Natural killer cell (primary cell): ENCODE measurements at regions not wholly inside any gene's neighbourhood (a gene's known extent, or its start where the extent isn't known, plus 50 kb on each side); places are given as distances from the start of the nearest gene placed in this dataset.

Experiments
- ATAC-seq, 3 donors: fragments of 150-1000 bp in 2 of 3; fragments of 200-7000 bp in 1 of 3; cut with Tn5 transposase; 1 replicate in 1 of 3; 2 replicates in 2 of 3; pipeline ENCODE4 v1.10.0; 2021; ENCODE audit warnings: mild to moderate bottlenecking in 2 of 3, moderate library complexity in 2 of 3
- DNase-seq, 2 donors: peaks; one replicate each; pipeline versions ENCODE4 v3.0.0 to v3.0.0-alpha.2; 2013 to 2021; ENCODE audit warnings: mixed read lengths in 1 of 2
- H3K27ac ChIP-seq: one replicate; pipeline ENCODE4 v1.5.1; 2013; ENCODE audit warnings: mild to moderate bottlenecking, low read length
- H3K27me3 ChIP-seq: one replicate; pipeline ENCODE4 v1.6.1; 2013; ENCODE audit warnings: low read length; ENCODE audit not compliant: control insufficient read depth, insufficient read depth
- H3K36me3 ChIP-seq: one replicate; pipeline ENCODE4 v1.6.1; 2013; ENCODE audit warnings: low read length; ENCODE audit not compliant: control insufficient read depth, insufficient read depth
- H3K4me1 ChIP-seq: one replicate; pipeline ENCODE4 v1.6.1; 2013; ENCODE audit warnings: low read length; ENCODE audit not compliant: control insufficient read depth, insufficient read depth
- H3K4me3 ChIP-seq: one replicate; pipeline ENCODE4 v1.5.1; 2013; ENCODE audit warnings: low read length
- H3K9me3 ChIP-seq: one replicate; pipeline ENCODE4 v1.6.1; 2013; ENCODE audit warnings: low read length; ENCODE audit not compliant: control insufficient read depth, insufficient read depth
- H3K27ac Mint-ChIP-seq, 2 donors: one replicate each; pipeline ENCODE4 v1.8.0; 2022; ENCODE audit warnings: mild to moderate bottlenecking in 2 of 2, mixed read lengths in 2 of 2, moderate library complexity in 1 of 2
- H3K27me3 Mint-ChIP-seq, 2 donors: one replicate each; pipeline ENCODE4 v1.8.0; 2022; ENCODE audit warnings: low read depth in 2 of 2, mixed read lengths in 2 of 2
- H3K36me3 Mint-ChIP-seq: one replicate; pipeline ENCODE4 v1.8.0; 2022; ENCODE audit warnings: mixed read lengths
- H3K4me1 Mint-ChIP-seq, 2 donors: one replicate each; pipeline ENCODE4 v1.8.0; 2022; ENCODE audit warnings: mixed read lengths in 2 of 2
- H3K4me3 Mint-ChIP-seq: one replicate; pipeline ENCODE4 v1.8.0; 2022; ENCODE audit warnings: mild to moderate bottlenecking, moderate library complexity, mixed read lengths
- H3K9me3 Mint-ChIP-seq, 2 donors: one replicate each; pipeline ENCODE4 v1.8.0; 2022; ENCODE audit warnings: mixed read lengths in 2 of 2
- CTCF ChIP-seq: fragments of 200-600 bp; IDR thresholded peaks from one replicate; pipeline ENCODE4 v1.8.0; 2022; ENCODE audit warnings: antibody characterized with exemption
- WGBS: methylation state at CpG from one replicate; pipeline ENCODE4 v1.1.7; 2013; ENCODE audit warnings: missing lambda C conversion rate; ENCODE audit not compliant: insufficient coverage; 5-methylcytosine and 5-hydroxymethylcytosine counted together
- intact Hi-C: fragments of 100-400 bp; cut with micrococcal nuclease; formaldehyde crosslinking; loops from one replicate; pipeline ENCODE4 v1.14.2; 2022

- ATAC-seq: no peak
- H3K36me3 Mint-ChIP-seq: peaks cover 10% of the 10 kb centered on the region
These were observed 812.6 kb downstream of the MCTP2 start for GRCh38 chr15:95043933-95044313.

GRCh38 chr15:95044745-95045417, 813.5 kb downstream of the MCTP2 start:
- TF ChIP-seq CTCF: no peak
- ATAC-seq (no peak), DNase-seq (no peak)
- Mint-ChIP-seq H3K27ac (no peak overlapping the region), H3K36me3 (peaks cover 10% of the 10 kb centered on the region), H3K27me3 (peaks cover 0 to 2% of the 10 kb centered on the region in 2 donors), H3K4me1 (no peaks in the 10 kb centered on the region), H3K9me3 (peaks cover 4 to 14% of the 10 kb centered on the region in 2 donors), H3K4me3 (no peak overlapping the region)
- no peak overlapping the region for H3K27ac ChIP-seq
- peaks cover 2% of the 10 kb centered on the region for H3K27me3 ChIP-seq
- peaks cover 8% of the 10 kb centered on the region for H3K9me3 ChIP-seq
- no peaks in the 10 kb centered on the region for H3K36me3 ChIP-seq
- H3K4me1 ChIP-seq: no peaks in the 10 kb centered on the region
- WGBS: 71% methylated on average over 7 of the region's 8 CpGs
- intact Hi-C loops: no loop called here
- H3K4me3 ChIP-seq: no peak overlapping the region

More at GRCh38 chr15:95043933-95044313, 812.6 kb downstream of the MCTP2 start:
- Mint-ChIP-seq H3K9me3 (peaks cover 4 to 8% of the 10 kb centered on the region in 2 donors), H3K4me3 (no peak overlapping the region), H3K27ac (no peak overlapping the region), H3K27me3 (no peaks in the 10 kb centered on the region), H3K4me1 (no peaks in the 10 kb centered on the region)
- Histone ChIP-seq H3K9me3 (peaks cover 8% of the 10 kb centered on the region), H3K4me3 (no peak overlapping the region), H3K36me3 (no peaks in the 10 kb centered on the region), H3K4me1 (no peaks in the 10 kb centered on the region), H3K27ac (no peak overlapping the region), H3K27me3 (peaks cover 2% of the 10 kb centered on the region)
- no peak for TF ChIP-seq CTCF
- DNase-seq: no peak
- 41% methylated on average over 1 of the region's 1 CpG for WGBS
- intact Hi-C loops: no loop called here

- H3K36me3 Mint-ChIP-seq: peaks cover 10% of the 10 kb centered on the region
- 100% methylated on average over 1 of the region's 2 CpGs for WGBS
- no peak for ATAC-seq
These were observed 820.5 kb downstream of the MCTP2 start for GRCh38 chr15:95051861-95052260.

More at GRCh38 chr15:95051861-95052260, 820.5 kb downstream of the MCTP2 start:
- intact Hi-C loops: no loop called here
- no peaks in the 10 kb centered on the region for H3K4me1 Mint-ChIP-seq
- Histone ChIP-seq H3K27me3 (no peaks in the 10 kb centered on the region), H3K4me1 (no peaks in the 10 kb centered on the region), H3K4me3 (no peak overlapping the region), H3K9me3 (peaks cover 7% of the 10 kb centered on the region), H3K27ac (no peak overlapping the region), H3K36me3 (no peaks in the 10 kb centered on the region)
- peaks cover 4 to 14% of the 10 kb centered on the region in 2 donors for H3K9me3 Mint-ChIP-seq
- H3K27ac Mint-ChIP-seq: no peak overlapping the region
- no peak overlapping the region for H3K4me3 Mint-ChIP-seq
- no peak for TF ChIP-seq CTCF
- peaks cover 0 to 2% of the 10 kb centered on the region in 2 donors for H3K27me3 Mint-ChIP-seq
- DNase-seq: no peak
